Hematopoietic multipotent progenitor cell (in vitro differentiated cells): ENCODE measurements at regions not wholly inside any gene's neighbourhood (a gene's known extent, or its start where the extent isn't known, plus 50 kb on each side); places are given as distances from the start of the nearest gene placed in this dataset.
"Not testable (repeated sequence)": the region's sequence is repeated elsewhere in the genome, so short reads cannot be mapped to it uniquely, and the experiment has no call there.

Experiments
- DNase-seq, 3 donors: peaks; one replicate each; pipeline ENCODE4 v3.0.0-alpha.2; 2011 to 2015; ENCODE audit warnings: low read depth in 2 of 3, low spot score in 2 of 3

DNA sequence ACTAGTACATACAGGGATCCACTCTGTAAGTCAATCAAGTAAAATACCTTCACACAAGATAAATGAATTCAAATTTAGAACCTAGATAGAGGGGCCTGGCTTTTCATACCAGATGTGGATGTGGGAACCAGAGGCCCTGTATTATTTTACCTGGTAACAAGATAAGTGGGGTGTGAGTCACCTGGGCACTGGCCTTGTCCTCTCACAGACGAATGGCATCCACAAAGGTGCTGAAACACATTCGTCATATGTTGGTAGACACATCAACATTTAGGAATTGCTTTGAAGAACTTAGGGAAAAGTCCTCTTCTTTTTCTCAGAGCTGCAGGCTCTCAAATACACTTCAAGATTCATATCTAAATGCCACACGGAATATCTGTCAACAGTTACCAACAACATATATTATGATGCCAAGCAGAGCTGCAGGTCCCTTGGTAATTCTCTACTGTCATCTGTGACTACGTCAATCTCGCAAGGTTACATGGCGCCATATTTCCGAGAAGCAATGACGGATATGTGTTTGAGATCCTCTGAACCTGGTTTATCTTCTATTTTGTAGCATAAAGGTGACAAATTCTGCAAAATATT is 618.6 kb downstream of the EPM2A start:
- DNase-seq = no peak

DNA sequence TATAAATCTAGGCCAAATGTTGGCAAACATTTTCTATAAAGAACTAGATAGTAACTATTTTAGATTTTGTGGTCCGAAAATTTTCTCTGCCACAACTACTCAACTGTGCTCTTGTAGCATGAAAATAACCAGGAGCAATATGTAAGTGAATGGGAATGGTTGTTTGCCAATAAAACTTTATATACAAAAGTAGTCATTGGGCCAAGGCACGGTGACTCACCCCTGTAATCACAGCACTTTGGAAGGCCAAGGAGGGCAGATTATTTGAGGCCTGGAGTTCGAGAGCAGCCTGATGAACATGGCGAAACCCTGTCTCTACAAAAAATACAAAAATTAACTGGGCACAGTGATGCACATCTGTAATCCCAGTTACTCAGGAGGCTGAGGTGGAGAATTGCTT is 617.1 kb downstream of the EPM2A start:
- no peak for DNase-seq

DNA sequence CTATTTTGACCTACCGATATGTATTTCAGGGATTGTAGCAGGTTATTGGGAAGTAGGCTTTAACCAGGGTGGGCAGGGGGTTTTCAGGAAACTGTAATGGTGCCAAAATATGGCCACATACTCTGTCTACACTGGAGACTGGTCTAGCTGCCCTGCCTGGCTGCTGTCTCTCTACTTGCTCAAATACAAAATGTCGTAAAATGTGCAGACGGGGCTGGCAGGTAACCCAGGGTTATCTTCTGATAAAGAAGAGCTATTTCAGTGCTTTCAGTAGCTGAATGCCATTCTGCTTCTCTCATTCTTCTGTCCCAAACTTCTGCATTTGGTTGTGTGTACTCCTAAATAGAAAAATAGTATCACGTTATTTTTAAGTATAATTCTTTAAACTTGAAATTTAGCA is 616.2 kb downstream of the EPM2A start:
- DNase-seq = no peak

GRCh38 chr6:145132709-145133108 is 602.6 kb downstream of the EPM2A start:
- DNase-seq = no peak

DNA sequence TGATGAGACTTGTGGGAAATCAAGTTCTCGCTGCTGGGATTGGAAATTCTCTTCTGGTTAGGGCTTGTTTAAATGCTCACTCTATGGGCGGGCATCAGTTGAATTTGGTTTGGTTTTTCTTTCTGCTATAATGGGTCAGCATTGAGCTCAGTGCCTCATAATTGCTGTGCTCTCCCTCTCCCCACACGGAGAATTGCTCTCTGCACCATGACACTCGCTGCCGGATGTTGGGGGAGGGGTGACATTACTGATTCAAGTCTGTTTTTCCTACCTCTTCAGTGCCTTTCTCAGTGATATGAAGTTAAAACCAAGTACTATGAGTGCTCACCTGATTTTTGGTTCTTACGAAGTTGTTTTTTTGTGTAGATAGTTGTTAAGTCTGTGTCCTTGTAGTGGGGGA is 599.6 kb downstream of the EPM2A start:
- no peak for DNase-seq

DNA sequence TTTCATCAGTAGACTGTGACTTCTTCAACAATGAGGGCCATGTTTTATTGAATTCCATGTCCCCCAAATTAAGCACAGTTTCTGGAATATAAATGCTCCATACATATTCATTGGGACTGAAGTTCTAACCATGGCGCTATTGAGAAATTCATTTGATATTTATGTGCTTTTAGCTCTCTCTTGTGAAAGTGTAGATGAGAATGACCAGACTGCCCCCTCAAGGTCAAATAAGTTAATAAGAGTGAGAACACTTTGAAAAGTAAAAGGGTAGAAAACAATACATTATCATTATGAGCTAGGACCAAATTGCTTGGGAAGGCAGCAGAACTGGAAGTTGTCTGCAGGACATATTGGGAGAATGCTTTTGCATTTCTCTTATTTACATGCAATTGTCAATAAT is 597.9 kb downstream of the EPM2A start:
- peak in 2 of 3 donors; percentile 12 to 62 for DNase-seq

DNA sequence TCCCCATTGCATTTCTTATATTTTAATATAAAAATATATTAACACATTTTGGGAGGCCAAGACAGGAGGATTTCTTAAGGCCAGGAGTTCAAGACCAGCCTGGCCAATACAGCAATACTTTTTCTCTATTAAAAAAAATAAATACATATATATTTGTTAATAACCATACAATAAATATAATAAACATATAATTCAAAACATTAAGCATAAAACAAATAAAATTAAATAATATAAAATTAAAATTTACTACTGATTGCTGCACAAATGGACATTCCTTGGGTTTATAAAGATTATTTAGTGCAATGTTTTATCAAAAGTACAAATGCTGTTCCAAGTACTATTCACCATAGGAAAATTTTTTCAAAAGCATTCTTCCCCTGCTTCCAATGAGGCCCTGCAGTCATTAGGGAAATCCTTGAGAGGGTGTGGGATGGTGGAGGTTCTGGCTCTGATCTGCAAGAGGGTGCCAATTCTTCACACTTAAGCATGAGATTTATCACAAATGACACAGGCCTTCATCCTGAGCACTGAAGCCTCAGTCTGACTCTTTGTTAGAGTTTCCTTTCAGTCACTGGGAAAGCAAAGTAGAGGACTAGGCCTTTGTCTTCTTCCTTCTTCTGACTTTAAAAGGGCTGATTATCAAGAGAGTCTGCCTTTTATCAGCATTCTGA is 596.7 kb downstream of the EPM2A start:
- no peak for DNase-seq

DNA sequence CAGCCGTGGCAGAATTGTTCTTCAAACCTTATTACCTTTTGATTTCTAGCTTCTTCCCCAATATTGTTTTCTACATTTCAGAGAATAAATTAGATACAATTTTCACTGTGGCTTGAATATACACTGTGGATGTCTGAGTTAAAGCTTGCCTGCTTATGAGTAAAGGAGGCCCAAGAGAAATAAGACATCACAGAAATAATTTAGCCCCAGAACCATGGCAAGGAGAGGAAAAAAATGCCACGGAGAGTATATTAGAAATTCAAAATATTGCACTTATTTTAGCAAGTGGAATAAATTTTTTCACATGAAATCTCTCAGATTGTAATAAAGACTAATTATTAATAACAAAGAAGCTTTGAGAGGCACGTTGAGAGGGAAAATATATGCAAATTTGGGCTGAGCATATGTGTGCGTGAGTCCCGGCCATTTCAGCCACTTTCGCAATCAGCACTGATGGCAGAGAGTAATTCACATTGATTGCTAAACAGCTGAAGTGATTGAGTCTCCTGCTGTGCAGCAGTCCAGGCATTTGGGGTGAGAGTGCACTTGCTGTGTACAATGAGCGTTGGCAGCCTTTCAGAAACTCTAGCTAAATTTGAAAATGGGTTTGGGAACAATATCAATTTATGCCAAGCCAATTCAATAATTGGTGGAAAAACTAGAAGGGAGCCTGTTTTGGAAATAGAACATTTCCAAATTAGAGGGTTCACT is 596.0 kb downstream of the EPM2A start:
- no peak for DNase-seq

- DNase-seq = no peak
Observed at GRCh38 chr6:145139895-145140294, 595.4 kb downstream of the EPM2A start.

- DNase-seq = no peak
Observed at GRCh38 chr6:145141572-145141971, 593.7 kb downstream of the EPM2A start.

DNA sequence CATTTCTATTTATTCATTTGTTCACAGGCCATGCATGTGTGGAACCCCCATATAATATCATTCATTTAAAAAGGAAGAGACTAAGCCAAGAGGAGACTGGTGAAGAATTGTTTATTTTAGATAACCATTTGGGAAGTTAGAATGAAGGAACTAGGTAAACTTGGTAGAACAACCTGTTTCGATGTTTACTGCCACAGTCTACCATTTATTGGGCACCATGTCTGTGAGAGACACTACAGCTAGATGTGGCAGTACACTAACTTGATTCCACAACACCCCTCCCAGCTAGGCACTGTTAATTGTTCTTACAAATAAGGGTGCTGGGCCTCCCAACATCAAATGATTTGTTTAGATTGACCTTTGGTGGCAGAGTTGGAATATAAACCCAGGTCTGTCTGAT is 592.4 kb downstream of the EPM2A start:
- DNase-seq = no peak

DNA sequence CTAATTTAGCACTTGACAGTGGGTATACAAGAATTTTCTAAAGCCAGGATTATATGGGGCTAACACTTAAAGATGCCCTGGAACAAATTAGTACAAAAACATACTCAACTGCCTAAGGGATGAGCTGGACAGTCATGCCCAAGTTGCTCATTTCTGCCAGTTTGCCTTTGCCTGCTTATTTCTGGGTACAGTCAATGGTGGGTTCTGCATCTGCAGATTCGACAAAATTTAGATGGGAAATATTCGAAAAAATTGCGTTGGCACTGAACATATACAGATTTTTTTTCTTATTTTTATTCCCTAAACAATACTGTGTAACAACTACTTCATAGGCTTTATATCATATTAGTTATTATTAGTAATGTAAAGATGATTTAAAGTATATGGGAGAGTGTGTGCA is 591.9 kb downstream of the EPM2A start:
- no peak for DNase-seq

GRCh38 chr6:145147559-145147958 is 587.8 kb downstream of the EPM2A start:
- DNase-seq = no peak

DNA sequence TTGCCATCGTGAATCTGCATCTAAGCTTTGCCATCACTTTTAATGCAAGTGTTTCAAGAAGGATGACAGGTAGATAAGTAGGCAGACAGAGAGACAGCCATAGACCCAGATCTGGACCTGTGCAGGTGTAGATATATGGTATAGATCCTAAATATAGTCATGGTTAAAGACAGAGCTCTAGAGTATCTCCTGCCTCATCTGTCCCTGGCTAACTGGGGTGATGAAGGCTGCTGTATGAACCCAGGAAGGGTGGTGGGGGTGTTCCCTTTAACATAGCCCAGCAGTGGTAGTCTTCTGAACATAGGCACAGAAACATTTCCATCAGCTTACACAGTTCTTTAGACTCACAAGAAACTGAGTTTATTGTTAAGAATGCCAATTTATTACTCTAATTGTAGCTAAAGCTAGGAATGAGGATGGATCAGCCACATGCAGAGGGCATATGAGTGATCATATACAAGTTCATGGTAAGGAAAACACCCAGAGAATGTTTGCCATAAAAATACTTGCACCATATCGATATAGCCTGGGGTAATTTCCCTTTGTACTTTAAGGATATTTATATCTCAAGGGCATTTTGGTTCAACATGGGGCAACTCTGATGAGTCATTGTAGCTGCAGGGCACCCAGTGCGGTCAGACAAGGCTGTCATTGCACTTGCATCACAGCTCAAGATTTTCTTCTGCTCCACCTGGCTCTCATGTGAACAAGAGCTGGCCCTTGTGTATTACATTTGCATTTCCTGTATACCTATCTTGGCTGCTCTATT is 587.2 kb downstream of the EPM2A start:
- peak in 2 of 3 donors; percentile 31 to 50 for DNase-seq

GRCh38 chr6:145148776-145149175 is 586.5 kb downstream of the EPM2A start:
- DNase-seq = no peak

DNA sequence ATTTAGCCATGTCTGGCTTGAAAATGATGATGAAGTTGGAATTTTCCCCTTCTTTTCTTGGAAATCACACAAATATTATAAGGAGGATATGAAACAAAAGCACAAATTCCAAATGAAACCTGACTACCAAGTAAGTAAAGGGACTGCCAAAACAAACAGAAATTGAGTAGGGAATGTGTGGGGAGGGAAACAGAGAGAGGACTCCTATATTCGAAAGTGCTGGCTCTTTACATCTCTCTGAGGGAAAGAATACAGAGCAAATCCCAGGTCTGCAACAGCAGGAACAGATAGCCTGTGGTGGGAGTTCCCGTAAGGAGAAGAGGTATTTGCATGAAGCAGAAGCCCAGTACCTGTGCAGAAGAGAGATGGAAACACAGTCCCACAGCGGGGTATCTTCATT is 583.7 kb downstream of the EPM2A start:
- no peak for DNase-seq

- no peak for DNase-seq
Observed at GRCh38 chr6:145153495-145153894, 581.8 kb downstream of the EPM2A start.

DNA sequence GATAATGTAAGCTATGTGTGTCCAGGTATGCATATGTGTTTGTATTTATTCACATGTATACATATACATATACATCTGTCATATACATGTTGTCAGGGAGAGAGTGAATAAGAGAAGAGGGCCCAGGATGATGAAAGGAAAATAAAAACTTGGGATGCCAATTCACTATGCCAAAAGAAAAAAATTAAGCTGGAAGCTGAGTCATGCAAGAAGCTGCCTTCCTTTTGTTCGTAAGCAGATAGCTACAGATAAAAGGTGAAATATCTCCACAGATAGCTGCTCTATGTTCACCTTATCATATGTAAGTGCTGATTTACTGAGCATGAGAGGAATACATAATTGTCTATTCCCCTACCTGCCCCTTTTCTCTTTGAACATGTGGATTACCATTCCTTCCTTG is 579.9 kb downstream of the EPM2A start:
- no peak for DNase-seq

DNA sequence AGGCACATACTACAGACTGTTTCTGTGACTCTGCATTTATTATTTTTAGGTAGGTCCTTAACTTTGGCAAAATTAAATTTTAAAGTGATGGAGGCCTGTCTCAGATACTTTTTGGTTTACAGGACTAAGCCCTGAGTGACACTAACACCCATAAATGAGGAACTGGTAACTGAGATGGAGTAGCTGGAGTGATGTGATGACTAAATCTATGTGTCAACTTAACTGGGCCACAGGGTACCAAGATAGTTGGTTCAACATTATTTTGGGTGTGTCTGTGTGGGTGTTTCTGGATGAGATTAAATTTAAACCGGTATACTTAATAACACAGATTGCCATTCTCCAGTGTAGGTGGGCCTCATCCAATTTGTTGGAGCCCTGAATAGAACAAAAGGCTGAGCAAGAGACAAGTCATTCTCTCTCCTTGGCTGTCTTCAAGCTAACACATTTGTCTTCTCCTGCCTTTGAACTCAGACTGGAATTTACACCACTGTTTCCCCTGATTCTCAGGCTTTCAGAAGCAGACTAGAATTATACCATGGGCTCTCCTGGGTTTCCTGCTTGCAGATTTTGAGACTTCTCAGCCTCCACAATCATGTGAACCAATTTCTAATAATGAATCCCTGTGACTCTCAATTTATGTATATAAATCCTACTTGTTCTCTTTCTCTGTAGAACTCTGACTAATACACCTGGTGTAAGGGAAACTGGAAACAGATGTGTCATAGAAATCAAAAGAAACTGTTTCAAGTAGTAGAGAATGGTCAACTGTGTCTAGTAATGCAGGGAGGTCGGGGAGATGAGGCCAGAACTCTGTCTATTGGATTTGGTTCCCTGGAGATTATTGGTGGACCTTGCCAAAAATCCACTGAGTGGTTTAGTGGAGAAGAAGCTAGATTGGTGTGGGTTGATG is 579.2 kb downstream of the EPM2A start:
- DNase-seq = no peak

GRCh38 chr6:145158636-145159035 is 576.7 kb downstream of the EPM2A start:
- not testable (repeated sequence) for DNase-seq
